ENCODE measurements at regions not wholly inside any gene's neighbourhood (a gene's known extent, or its start where the extent isn't known, plus 50 kb on each side); places are given as distances from the start of the nearest gene placed in this dataset.

DNA sequence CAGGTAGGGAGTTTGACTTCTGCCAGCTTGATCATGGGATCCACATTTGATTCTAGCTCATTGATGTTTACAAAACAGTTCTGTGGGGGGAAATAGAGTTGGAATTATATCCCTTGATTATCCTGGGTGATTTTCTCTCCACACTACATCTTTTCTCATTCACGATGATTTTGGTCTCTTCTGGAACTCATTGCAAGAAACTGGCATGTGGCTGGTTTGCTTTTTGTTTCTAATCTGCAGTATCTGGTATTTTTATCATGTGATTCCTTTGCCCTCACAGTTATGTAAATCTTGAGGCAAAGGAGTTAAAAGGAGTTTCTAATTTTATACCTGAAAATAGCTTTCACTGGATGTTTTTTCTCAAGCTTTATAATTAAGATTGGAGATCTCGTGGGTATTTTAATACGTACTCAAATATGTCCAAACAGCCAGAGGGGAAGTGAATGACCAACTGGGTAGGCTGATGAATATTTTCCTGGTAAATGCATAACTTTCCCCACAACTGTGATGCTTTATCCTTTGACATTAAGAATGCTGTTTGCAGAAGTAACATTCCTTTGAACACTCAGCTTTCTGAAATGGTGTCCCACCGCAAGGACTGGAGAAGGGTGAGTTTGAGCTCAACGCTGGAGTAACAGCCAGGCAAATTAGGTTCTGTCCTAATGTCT, 502.9 kb upstream of the ZEB2 start:
- POLR2A ChIA-PET, result no interaction called here
- H3K9me3 Mint-ChIP-seq, result no peaks in the 10 kb centered on the region
- H3K27me3 Mint-ChIP-seq, result no peaks in the 10 kb centered on the region
- no peak overlapping the region for H3K27ac Mint-ChIP-seq
- no peaks in the 10 kb centered on the region for H3K4me1 Mint-ChIP-seq
- H3K4me3 Mint-ChIP-seq, result no peak overlapping the region
- ATAC-seq (ENCODE audit: low read depth) (no peak), DNase-seq (no peak)
- no peaks in the 10 kb centered on the region for H3K36me3 Mint-ChIP-seq

DNA sequence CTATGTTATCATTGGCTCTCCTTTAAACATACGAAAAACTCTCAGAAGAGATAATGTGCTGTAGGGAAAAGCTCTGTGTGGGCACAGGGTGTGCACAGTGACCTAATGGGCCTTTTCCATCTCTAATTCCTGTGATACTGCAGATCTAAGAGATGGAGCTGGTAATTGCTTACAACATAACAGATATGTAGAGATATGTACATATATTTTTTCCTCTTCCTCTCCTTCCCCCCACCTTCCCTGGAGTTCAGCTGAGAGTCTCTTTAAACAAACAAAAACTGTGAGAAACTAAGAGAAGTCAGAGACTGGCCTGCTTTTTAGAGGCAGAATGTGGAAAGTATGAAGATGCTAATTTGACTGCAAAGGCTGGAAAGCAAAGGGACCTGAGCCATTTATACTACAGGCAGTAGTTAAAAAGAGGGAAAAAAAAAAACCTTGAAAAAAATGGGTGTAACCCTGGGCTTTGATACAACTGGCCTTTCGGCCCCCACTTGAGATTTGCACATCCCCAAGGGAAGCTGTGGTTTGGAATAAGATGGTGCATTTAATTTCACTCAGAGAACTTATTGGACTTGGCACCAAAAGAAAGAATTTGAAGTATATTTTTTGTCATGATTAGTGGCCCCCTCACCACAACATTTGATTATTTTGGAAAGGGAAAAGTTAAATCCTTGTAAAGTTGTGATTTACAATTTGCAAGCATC, 502.2 kb upstream of the ZEB2 start:
- H3K36me3 Mint-ChIP-seq, result no peaks in the 10 kb centered on the region
- POLR2A ChIA-PET, result no interaction called here
- no peaks in the 10 kb centered on the region for H3K4me1 Mint-ChIP-seq
- H3K4me3 Mint-ChIP-seq, result no peak overlapping the region
- H3K27ac Mint-ChIP-seq, result no peak overlapping the region
- H3K27me3 Mint-ChIP-seq, result no peaks in the 10 kb centered on the region
- no peak for ATAC-seq (ENCODE audit: low read depth)
- no peak for DNase-seq
- H3K9me3 Mint-ChIP-seq, result no peaks in the 10 kb centered on the region

DNA sequence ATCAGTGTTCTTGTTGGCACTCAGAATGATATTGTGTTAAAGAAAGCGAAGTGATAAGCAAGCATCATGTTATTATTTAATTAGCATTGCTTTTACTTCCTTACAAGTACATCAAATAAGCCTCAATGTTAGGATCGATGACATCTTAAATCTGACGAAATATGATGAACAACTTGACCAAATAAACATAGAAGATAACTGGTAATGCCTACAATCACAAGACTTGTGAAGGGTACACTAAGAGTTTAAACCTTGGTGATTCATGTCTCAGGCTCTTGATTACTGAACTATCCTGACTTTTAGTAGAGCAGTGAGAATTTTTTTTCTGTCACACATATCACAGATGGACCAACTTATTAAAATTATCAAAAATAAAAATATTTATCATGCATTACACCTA, 500.8 kb upstream of the ZEB2 start:
- POLR2A ChIA-PET, result no interaction called here
- Mint-ChIP-seq H3K36me3 (no peaks in the 10 kb centered on the region), H3K4me1 (no peaks in the 10 kb centered on the region), H3K4me3 (no peak overlapping the region), H3K9me3 (no peaks in the 10 kb centered on the region), H3K27ac (no peak overlapping the region), H3K27me3 (no peaks in the 10 kb centered on the region)
- no peak for DNase-seq
- ATAC-seq (ENCODE audit: low read depth), result no peak

DNA sequence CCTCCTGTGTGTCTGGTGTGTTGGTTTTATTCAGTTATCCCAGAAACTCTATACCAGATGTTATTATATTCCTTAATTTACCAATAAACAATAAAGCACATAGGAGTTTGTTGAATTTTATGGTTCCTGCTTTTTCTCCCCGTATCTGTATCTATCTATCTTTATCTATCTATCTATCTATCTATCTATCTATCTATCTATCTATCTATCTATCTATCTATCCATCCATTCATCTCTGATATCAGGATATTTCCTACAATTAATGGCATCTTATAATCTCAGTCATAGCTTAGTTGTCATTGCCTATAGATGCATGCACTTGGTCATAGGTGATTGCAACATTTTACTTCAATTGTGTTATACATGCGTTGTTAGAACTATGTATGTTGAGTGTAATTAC, 500.2 kb upstream of the ZEB2 start:
- no peaks in the 10 kb centered on the region for H3K27me3 Mint-ChIP-seq
- H3K4me1 Mint-ChIP-seq, result no peaks in the 10 kb centered on the region
- H3K9me3 Mint-ChIP-seq, result no peaks in the 10 kb centered on the region
- no peak overlapping the region for H3K4me3 Mint-ChIP-seq
- DNase-seq (no peak), ATAC-seq (ENCODE audit: low read depth) (no peak)
- no peak overlapping the region for H3K27ac Mint-ChIP-seq
- POLR2A ChIA-PET, result no interaction called here
- no peaks in the 10 kb centered on the region for H3K36me3 Mint-ChIP-seq

- Mint-ChIP-seq H3K9me3 (no peaks in the 10 kb centered on the region), H3K27ac (no peak overlapping the region), H3K27me3 (no peaks in the 10 kb centered on the region), H3K4me1 (no peaks in the 10 kb centered on the region), H3K4me3 (no peak overlapping the region), H3K36me3 (no peaks in the 10 kb centered on the region)
- ATAC-seq (ENCODE audit: low read depth) (no peak), DNase-seq (no peak)
- POLR2A ChIA-PET, result no interaction called here
Observed at GRCh38 chr2:145018502-145018901, 498.6 kb upstream of the ZEB2 start.

GRCh38 chr2:145017149-145017548, 497.2 kb upstream of the ZEB2 start:
- POLR2A ChIA-PET, result no interaction called here
- Mint-ChIP-seq H3K4me1 (no peaks in the 10 kb centered on the region), H3K4me3 (no peak overlapping the region), H3K27ac (no peak overlapping the region), H3K27me3 (no peaks in the 10 kb centered on the region), H3K36me3 (no peaks in the 10 kb centered on the region), H3K9me3 (no peaks in the 10 kb centered on the region)
- ATAC-seq (ENCODE audit: low read depth), result no peak
- DNase-seq, result no peak

- Mint-ChIP-seq H3K36me3 (no peaks in the 10 kb centered on the region), H3K9me3 (no peaks in the 10 kb centered on the region), H3K27me3 (no peaks in the 10 kb centered on the region), H3K27ac (no peak overlapping the region), H3K4me1 (no peaks in the 10 kb centered on the region), H3K4me3 (no peak overlapping the region)
- DNase-seq, result no peak
- POLR2A ChIA-PET, result no interaction called here
- ATAC-seq (ENCODE audit: low read depth), result no peak
Observed at GRCh38 chr2:145016711-145017110, 496.8 kb upstream of the ZEB2 start.

- H3K27ac Mint-ChIP-seq, result no peak overlapping the region
- H3K27me3 Mint-ChIP-seq, result no peaks in the 10 kb centered on the region
- POLR2A ChIA-PET, result no interaction called here
- H3K36me3 Mint-ChIP-seq, result no peaks in the 10 kb centered on the region
- no peak for DNase-seq
- no peaks in the 10 kb centered on the region for H3K9me3 Mint-ChIP-seq
- H3K4me1 Mint-ChIP-seq, result no peaks in the 10 kb centered on the region
- H3K4me3 Mint-ChIP-seq, result no peak overlapping the region
- no peak for ATAC-seq (ENCODE audit: low read depth)
Observed at GRCh38 chr2:145015561-145015960, 495.6 kb upstream of the ZEB2 start.

- no peaks in the 10 kb centered on the region for H3K9me3 Mint-ChIP-seq
- ATAC-seq (ENCODE audit: low read depth), result no peak
- DNase-seq, result no peak
- H3K4me1 Mint-ChIP-seq, result no peaks in the 10 kb centered on the region
- H3K4me3 Mint-ChIP-seq, result no peak overlapping the region
- no peaks in the 10 kb centered on the region for H3K36me3 Mint-ChIP-seq
- POLR2A ChIA-PET, result no interaction called here
- H3K27me3 Mint-ChIP-seq, result peaks cover 2% of the 10 kb centered on the region
- no peak overlapping the region for H3K27ac Mint-ChIP-seq
Observed at GRCh38 chr2:145012806-145013205, 492.9 kb upstream of the ZEB2 start.

GRCh38 chr2:145012214-145012670, 492.3 kb upstream of the ZEB2 start:
- no peak for ATAC-seq (ENCODE audit: low read depth)
- H3K4me3 Mint-ChIP-seq, result no peak overlapping the region
- no peak for DNase-seq
- POLR2A ChIA-PET, result no interaction called here
- H3K4me1 Mint-ChIP-seq, result no peaks in the 10 kb centered on the region
- H3K36me3 Mint-ChIP-seq, result no peaks in the 10 kb centered on the region
- no peak overlapping the region for H3K27ac Mint-ChIP-seq
- H3K27me3 Mint-ChIP-seq, result peaks cover 2% of the 10 kb centered on the region
- no peaks in the 10 kb centered on the region for H3K9me3 Mint-ChIP-seq

DNA sequence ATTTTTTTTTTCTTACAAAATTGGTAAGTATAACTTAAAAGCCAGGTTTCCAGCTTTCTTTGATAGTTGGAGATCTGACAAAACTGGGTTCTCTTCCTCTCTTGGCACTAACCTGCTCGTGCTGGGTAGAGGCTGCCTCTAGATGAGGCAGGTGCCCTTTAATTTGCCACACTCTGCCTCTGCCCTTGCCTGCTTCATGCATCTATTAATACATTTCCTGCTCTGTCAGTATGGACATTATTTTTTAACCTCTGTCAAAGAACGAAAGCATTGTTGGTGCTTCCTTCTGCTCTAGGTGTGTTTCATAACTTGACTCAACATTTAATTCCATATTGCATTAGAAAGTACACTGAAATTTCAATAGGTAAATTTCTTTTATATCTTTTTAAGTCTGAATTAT, 490.7 kb upstream of the ZEB2 start:
- no peak for DNase-seq
- no peaks in the 10 kb centered on the region for H3K4me1 Mint-ChIP-seq

GRCh38 chr2:145007960-145008263, 488.0 kb upstream of the ZEB2 start:
- ATAC-seq (ENCODE audit: low read depth) (no peak), DNase-seq (no peak)
- H3K9me3 Mint-ChIP-seq, result no peaks in the 10 kb centered on the region
- POLR2A ChIA-PET, result no interaction called here
- H3K4me1 Mint-ChIP-seq, result no peaks in the 10 kb centered on the region
- no peak overlapping the region for H3K27ac Mint-ChIP-seq
- H3K36me3 Mint-ChIP-seq, result no peaks in the 10 kb centered on the region
- peaks cover 2% of the 10 kb centered on the region for H3K27me3 Mint-ChIP-seq
- H3K4me3 Mint-ChIP-seq, result no peak overlapping the region

More for the DNA sequence above, 490.7 kb upstream of the ZEB2 start:
- POLR2A ChIA-PET, result no interaction called here
- Mint-ChIP-seq H3K27me3 (peaks cover 2% of the 10 kb centered on the region), H3K4me3 (no peak overlapping the region), H3K27ac (no peak overlapping the region), H3K36me3 (no peaks in the 10 kb centered on the region), H3K9me3 (no peaks in the 10 kb centered on the region)
- ATAC-seq (ENCODE audit: low read depth), result no peak

DNA sequence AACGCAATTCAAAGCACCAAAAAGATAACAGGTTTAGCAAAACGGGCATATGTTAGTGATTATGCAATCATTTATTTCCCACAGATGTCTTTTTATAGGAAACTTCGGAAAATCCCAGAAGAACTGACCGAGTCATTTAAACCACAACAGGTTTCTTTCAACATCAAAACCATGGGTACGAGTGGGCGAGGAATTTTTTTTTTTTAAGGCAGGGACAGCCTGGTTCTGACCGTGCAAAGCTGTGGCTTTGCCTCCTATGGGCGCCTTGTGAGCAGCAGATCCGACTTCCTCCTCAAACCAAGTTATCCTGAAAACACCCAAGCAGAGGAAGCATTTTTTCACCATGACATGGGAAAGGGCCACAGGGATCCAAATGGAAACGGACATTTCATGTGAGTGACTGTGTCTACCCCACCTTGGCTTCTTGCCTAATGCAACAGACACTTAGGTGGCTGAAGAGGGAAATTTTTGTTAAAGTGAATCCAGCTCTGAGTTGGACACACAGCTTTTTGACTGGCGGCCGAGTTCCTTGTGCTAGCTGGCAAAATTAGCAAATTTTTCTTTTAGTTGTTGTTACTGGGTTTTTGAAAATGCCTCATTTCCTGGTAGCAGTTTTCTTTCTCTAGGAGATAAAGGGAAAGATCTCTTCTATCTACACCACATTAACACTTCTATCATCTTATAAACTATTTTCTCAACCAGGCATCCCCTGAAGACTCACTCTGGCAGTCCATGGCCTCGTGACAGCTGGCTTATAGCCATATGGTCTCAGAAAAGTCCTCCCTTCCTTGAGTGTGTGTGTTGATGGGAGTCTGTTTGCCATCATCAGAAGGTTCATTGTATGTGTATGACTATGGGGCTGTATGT, 487.4 kb upstream of the ZEB2 start:
- H3K27ac Mint-ChIP-seq, result no peak overlapping the region
- H3K4me3 Mint-ChIP-seq, result no peak overlapping the region
- no peaks in the 10 kb centered on the region for H3K4me1 Mint-ChIP-seq
- no peak for ATAC-seq (ENCODE audit: low read depth)
- peaks cover 2% of the 10 kb centered on the region for H3K27me3 Mint-ChIP-seq
- no peaks in the 10 kb centered on the region for H3K9me3 Mint-ChIP-seq
- POLR2A ChIA-PET, result no interaction called here
- no peaks in the 10 kb centered on the region for H3K36me3 Mint-ChIP-seq
- no peak for DNase-seq

DNA sequence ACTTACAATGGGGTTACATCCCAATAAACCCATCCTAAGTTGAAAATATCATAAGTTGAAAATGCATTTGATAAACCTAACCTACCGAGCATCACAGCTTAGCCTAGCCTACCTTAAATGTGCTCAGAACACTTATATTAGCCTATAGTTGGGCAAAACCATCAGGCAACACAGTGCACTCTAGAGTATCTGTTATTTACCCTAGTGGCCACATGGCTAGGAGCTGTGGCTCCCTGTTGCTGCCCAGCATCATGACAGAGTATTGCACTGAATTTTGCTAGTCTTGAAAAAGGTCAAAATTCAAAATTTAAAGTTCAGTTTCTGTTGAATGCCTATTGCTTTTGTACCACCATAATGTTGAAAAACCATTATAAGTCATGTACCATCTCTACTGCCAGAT, 482.7 kb upstream of the ZEB2 start:
- ATAC-seq (ENCODE audit: low read depth) (no peak), DNase-seq (no peak)
- Mint-ChIP-seq H3K27ac (no peak overlapping the region), H3K36me3 (no peaks in the 10 kb centered on the region), H3K4me3 (no peak overlapping the region), H3K9me3 (no peaks in the 10 kb centered on the region), H3K27me3 (no peaks in the 10 kb centered on the region), H3K4me1 (no peaks in the 10 kb centered on the region)
- POLR2A ChIA-PET, result no interaction called here

Measured in activated naive CD8-positive, alpha-beta T cell treated with anti-CD3 and anti-CD28 coated beads, Interleukin-2, amount 10 ng/mL, durations not matched to agents 7 days and 5 days (primary cell).